ENCODE measurements at regions not wholly inside any gene's neighbourhood (a gene's known extent, or its start where the extent isn't known, plus 50 kb on each side); places are given as distances from the start of the nearest gene placed in this dataset.
"Not testable (repeated sequence)": the region's sequence is repeated elsewhere in the genome, so short reads cannot be mapped to it uniquely, and the experiment has no call there.

GRCh38 chr1:55773211-55773940, 558.2 kb upstream of the USP24 start:
- Mint-ChIP-seq H3K27me3 (no peaks in the 10 kb centered on the region), H3K27ac (no peak overlapping the region), H3K9me3 (no peaks in the 10 kb centered on the region), H3K4me1 (no peaks in the 10 kb centered on the region), H3K4me3 (no peak overlapping the region), H3K36me3 (ENCODE audit: low read depth) (no peaks in the 10 kb centered on the region)
- POLR2A ChIA-PET, result no interaction called here
- no peak for DNase-seq
- CTCF ChIA-PET, result no interaction called here

DNA sequence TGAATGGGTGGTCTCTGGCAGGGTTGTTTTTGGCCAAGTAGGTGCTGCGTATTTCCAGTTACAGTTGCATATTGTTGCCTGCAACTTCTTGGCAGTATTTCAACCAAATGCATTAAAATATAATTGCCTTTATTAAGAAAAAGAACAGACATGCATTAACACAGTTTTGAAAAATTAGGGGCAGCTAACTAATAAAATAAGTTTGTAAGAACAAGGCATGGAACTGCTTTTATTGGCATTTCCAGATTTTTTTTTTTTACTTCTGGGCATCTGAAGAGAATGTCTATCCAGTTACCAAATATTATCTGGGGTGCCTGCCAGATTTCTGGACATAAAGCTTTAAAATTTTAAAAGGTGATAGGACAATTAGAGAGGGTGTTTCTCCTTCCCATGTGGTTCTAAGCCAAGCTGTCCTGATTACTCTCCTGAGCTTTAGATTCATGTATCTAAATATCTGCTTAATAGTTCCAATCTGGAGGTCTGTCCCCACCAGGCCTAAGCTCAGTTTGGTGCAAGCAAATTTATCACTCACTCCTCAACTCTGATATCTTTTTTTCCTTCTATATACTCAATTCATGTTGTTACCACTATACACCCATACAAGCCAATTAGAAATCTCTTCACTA, 553.3 kb upstream of the USP24 start:
- no peaks in the 10 kb centered on the region for H3K27me3 Mint-ChIP-seq

GRCh38 chr1:55767171-55767570, 552.0 kb upstream of the USP24 start:
- H3K4me1 Mint-ChIP-seq, result no peaks in the 10 kb centered on the region

More for the DNA sequence above, 553.3 kb upstream of the USP24 start:
- Mint-ChIP-seq H3K36me3 (ENCODE audit: low read depth) (no peaks in the 10 kb centered on the region), H3K4me1 (no peaks in the 10 kb centered on the region), H3K4me3 (no peak overlapping the region), H3K27ac (no peak overlapping the region), H3K9me3 (peaks cover 2% of the 10 kb centered on the region)
- POLR2A ChIA-PET, result no interaction called here
- CTCF ChIA-PET, result no interaction called here
- DNase-seq, result no peak

DNA sequence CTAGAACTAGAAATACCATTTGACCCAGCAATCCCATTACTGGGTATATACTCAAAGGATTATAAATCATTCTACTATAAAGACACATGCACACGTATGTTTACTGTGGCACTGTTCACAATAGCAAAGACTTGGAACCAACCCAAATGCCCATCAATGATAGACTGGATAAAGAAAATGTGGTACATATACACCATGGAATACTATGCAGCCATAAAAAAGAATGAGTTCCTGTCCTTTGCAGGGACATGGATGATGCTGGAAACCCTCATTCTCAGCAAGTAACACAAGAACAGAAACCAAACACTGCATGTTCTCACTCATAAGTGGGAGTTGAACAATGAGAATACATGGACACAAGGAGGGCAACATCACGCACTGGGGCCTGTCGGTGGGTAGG, 550.3 kb upstream of the USP24 start:
- H3K27ac Mint-ChIP-seq, CTCF ChIA-PET, POLR2A ChIA-PET: not testable (repeated sequence)

More at GRCh38 chr1:55767171-55767570, 552.0 kb upstream of the USP24 start:
- Mint-ChIP-seq H3K27ac (no peak overlapping the region), H3K9me3 (peaks cover 3% of the 10 kb centered on the region), H3K4me3 (no peak overlapping the region), H3K27me3 (no peaks in the 10 kb centered on the region), H3K36me3 (ENCODE audit: low read depth) (no peaks in the 10 kb centered on the region)
- no peak for DNase-seq
- ChIA-PET CTCF (no interaction called here), POLR2A (no interaction called here)

GRCh38 chr1:55751776-55752175, 536.6 kb upstream of the USP24 start:
- H3K9me3 Mint-ChIP-seq, result no peaks in the 10 kb centered on the region
- CTCF ChIA-PET, result no interaction called here
- H3K27ac Mint-ChIP-seq, result no peak overlapping the region
- no peaks in the 10 kb centered on the region for H3K4me1 Mint-ChIP-seq
- no peaks in the 10 kb centered on the region for H3K27me3 Mint-ChIP-seq
- no peak for DNase-seq
- POLR2A ChIA-PET, result no interaction called here
- H3K36me3 Mint-ChIP-seq (ENCODE audit: low read depth), result no peaks in the 10 kb centered on the region
- no peak overlapping the region for H3K4me3 Mint-ChIP-seq

More for the DNA sequence above, 550.3 kb upstream of the USP24 start:
- not testable (repeated sequence) for H3K27me3 Mint-ChIP-seq; H3K36me3 Mint-ChIP-seq (ENCODE audit: low read depth); H3K4me1 Mint-ChIP-seq; DNase-seq; H3K9me3 Mint-ChIP-seq; H3K4me3 Mint-ChIP-seq

DNA sequence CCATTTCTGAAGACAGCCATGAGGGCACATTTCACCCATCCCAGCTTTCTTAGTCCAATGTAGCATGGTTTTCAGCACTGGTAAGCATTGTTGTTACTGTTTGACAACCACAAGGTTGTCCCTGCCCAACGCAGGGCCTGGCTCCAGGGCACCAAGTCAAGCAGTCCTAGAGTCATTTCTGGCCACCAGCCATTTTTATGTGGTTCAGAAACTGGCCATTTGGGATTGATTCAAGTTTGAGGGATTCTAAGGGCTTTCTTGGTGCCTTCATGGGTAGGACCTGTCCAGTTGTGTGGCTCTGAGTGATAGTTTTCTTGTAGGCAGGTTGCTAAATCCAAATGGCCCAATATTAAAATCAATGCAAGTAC, 535.4 kb upstream of the USP24 start:
- Mint-ChIP-seq H3K4me3 (no peak overlapping the region), H3K4me1 (no peaks in the 10 kb centered on the region), H3K9me3 (peaks cover 2% of the 10 kb centered on the region), H3K36me3 (ENCODE audit: low read depth) (no peaks in the 10 kb centered on the region), H3K27me3 (no peaks in the 10 kb centered on the region), H3K27ac (no peak overlapping the region)
- POLR2A ChIA-PET, result no interaction called here
- CTCF ChIA-PET, result no interaction called here
- no peak for DNase-seq

- Mint-ChIP-seq H3K36me3 (ENCODE audit: low read depth) (no peaks in the 10 kb centered on the region), H3K4me3 (no peak overlapping the region), H3K9me3 (peaks cover 2% of the 10 kb centered on the region), H3K27ac (no peak overlapping the region), H3K4me1 (no peaks in the 10 kb centered on the region), H3K27me3 (no peaks in the 10 kb centered on the region)
- no peak for DNase-seq
- ChIA-PET CTCF (no interaction called here), POLR2A (no interaction called here)
Observed at GRCh38 chr1:55749975-55750627, 534.9 kb upstream of the USP24 start.

GRCh38 chr1:55747408-55747841, 532.3 kb upstream of the USP24 start:
- POLR2A ChIA-PET, result interaction anchor here (0.6 kb wide), 1 partner anchor 107 kb away, joined by 3 read pairs; no protein-coding TSS in a partner anchor
- Mint-ChIP-seq H3K27me3 (no peaks in the 10 kb centered on the region), H3K4me1 (no peaks in the 10 kb centered on the region), H3K27ac (no peak overlapping the region), H3K4me3 (no peak overlapping the region), H3K36me3 (ENCODE audit: low read depth) (no peaks in the 10 kb centered on the region), H3K9me3 (peaks cover 2% of the 10 kb centered on the region)
- no peak for DNase-seq
- CTCF ChIA-PET, result interaction anchor here (0.6 kb wide), 1 partner anchor 237 kb away, joined by 3 read pairs; no protein-coding TSS in a partner anchor

DNA sequence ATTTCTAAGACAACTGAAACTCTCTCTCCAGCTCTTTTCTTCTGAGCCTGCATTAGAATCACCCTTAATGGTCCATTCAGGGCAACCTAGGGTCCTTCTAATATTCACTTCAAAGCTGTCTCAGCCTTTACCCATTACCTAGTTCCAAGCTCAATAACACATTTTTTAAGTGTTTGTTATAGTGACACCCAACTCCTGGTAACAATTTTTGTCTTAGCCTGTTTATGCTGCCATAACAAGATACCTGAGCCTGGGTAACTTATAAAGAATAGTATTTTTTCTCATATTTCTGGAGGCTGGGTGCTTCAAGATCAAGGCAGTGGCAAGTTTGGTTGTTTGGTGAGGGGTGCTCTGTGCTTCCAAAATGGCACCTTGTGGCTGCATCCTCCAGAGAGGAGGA, 531.5 kb upstream of the USP24 start:
- no peak overlapping the region for H3K4me3 Mint-ChIP-seq
- no peaks in the 10 kb centered on the region for H3K36me3 Mint-ChIP-seq (ENCODE audit: low read depth)
- H3K27ac Mint-ChIP-seq, result no peak overlapping the region
- H3K4me1 Mint-ChIP-seq, result no peaks in the 10 kb centered on the region
- ChIA-PET CTCF (no interaction called here), POLR2A (no interaction called here)
- H3K9me3 Mint-ChIP-seq, result peaks cover 2% of the 10 kb centered on the region
- no peaks in the 10 kb centered on the region for H3K27me3 Mint-ChIP-seq
- DNase-seq, result no peak

GRCh38 chr1:55741516-55741915, 526.4 kb upstream of the USP24 start:
- Mint-ChIP-seq H3K9me3 (peaks cover 5% of the 10 kb centered on the region), H3K27me3 (no peaks in the 10 kb centered on the region), H3K36me3 (ENCODE audit: low read depth) (no peaks in the 10 kb centered on the region), H3K4me1 (no peaks in the 10 kb centered on the region), H3K27ac (no peak overlapping the region), H3K4me3 (no peak overlapping the region)
- DNase-seq, result no peak
- ChIA-PET POLR2A (no interaction called here), CTCF (no interaction called here)

DNA sequence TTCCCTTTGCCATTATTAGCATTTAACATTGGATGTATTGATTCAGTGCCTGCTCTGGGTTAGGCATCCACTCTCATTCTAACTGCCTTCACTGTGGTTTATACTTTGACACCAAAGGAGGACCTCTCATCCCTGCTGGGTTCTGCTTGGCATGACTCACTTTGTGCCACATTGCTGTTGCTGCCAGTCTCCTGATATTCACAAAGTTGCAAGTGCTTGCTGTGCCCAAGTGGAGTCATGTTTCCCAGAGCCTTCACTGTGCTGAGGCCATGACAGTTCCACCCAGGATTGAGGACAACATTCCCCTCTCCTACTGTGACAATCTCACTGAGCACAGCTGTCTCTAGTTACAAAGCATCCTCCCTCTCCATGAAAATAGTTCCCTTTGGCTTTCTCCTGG, 519.9 kb upstream of the USP24 start:
- H3K4me1 Mint-ChIP-seq, result no peaks in the 10 kb centered on the region
- H3K4me3 Mint-ChIP-seq, result no peak overlapping the region
- H3K27ac Mint-ChIP-seq, result no peak overlapping the region
- CTCF ChIA-PET, result no interaction called here
- peaks cover 3% of the 10 kb centered on the region for H3K9me3 Mint-ChIP-seq
- no peaks in the 10 kb centered on the region for H3K27me3 Mint-ChIP-seq
- POLR2A ChIA-PET, result no interaction called here
- no peak for DNase-seq
- H3K36me3 Mint-ChIP-seq (ENCODE audit: low read depth), result no peaks in the 10 kb centered on the region

DNA sequence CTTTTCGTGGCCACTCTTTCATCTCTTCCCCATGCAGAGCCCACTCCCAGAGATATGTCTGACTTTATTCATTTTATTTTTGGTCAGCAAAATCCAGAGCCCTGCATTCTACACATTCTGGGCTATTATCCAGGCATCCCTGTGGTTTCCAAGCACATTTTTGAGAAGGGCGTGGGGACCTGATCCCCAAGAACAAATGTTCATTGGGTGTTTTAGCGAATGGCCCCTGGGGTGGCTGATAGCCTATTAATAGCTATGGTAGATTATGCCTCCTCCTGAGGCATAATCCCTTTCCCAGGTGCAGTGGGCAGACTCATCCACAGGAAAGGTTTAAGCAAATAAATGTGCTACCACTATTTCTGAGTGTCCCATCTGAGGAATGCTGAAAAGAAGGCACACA, 511.8 kb upstream of the USP24 start:
- no peak overlapping the region for H3K4me3 Mint-ChIP-seq
- no peaks in the 10 kb centered on the region for H3K36me3 Mint-ChIP-seq (ENCODE audit: low read depth)
- H3K4me1 Mint-ChIP-seq, result no peaks in the 10 kb centered on the region
- no peaks in the 10 kb centered on the region for H3K9me3 Mint-ChIP-seq
- ChIA-PET POLR2A (no interaction called here), CTCF (no interaction called here)
- no peaks in the 10 kb centered on the region for H3K27me3 Mint-ChIP-seq
- DNase-seq, result no peak
- H3K27ac Mint-ChIP-seq, result no peak overlapping the region

DNA sequence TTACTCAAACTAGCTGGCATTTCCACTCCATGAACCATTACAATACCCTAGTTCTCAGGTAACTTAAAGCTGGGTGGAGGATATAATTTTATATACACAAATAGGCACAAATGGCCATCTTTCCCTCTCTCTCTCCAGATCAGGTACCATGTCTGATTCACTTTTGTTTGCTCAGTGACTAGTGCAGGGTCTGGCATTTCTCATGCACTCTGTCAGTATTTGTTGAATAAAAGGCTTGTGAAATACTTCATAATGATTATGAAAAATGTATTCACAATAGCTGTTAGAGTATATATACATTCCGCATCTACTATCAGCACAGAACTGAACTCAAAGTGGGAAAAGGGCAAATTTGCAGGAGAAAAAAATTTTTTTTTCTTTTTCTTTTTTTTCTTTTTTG, 510.2 kb upstream of the USP24 start:
- Mint-ChIP-seq H3K4me3 (no peak overlapping the region), H3K4me1 (no peaks in the 10 kb centered on the region), H3K36me3 (ENCODE audit: low read depth) (no peaks in the 10 kb centered on the region), H3K27ac (no peak overlapping the region), H3K27me3 (no peaks in the 10 kb centered on the region), H3K9me3 (no peaks in the 10 kb centered on the region)
- CTCF ChIA-PET, result no interaction called here
- DNase-seq, result no peak
- POLR2A ChIA-PET, result no interaction called here

All from activated CD4-positive, alpha-beta T cell treated with anti-CD3 and anti-CD28 coated beads, Interleukin-2, amount 10 ng/mL, durations not matched to agents 7 days and 5 days (primary cell).